ENCODE measurements at regions not wholly inside any gene's neighbourhood (a gene's known extent, or its start where the extent isn't known, plus 50 kb on each side); places are given as distances from the start of the nearest gene placed in this dataset.

DNA sequence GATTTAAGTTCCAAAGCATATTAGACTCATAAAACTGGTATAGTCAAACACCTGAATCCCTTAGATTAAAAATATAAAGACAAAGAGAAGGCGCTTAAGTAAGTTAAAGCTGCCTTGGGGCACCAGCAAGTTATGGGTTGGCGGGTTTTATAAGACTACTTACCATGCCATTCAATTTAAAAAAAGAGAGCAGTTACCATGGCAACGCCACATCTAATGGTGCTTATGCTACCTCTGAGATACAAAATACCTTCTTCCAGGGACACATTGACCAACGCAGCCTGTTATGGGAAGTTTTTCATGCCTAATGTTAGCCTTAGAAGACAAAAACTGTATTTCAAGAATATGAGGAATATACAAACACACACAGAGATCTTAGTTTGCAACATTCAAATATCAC lies 713.6 kb downstream of the RNF144B start:
- TF ChIP-seq ZBTB7A (IDR thresholded peaks at IDR 0.05; ENCODE audit: low read depth): no peak
- no peak for TF ChIP-seq RAD21 (IDR thresholded peaks at IDR 0.05; ENCODE audit: low read depth)
- no peak for TF ChIP-seq CEBPB (IDR thresholded peaks at IDR 0.05)

- TF ChIP-seq TAF1 (IDR thresholded peaks at IDR 0.05; ENCODE audit: low read depth) (no peak), EP300 (IDR thresholded peaks at IDR 0.05; ENCODE audit: borderline replicate concordance) (no peak), NFIC (IDR thresholded peaks at IDR 0.05) (no peak)
Measured at GRCh38 chr6:19102936-19103335, 715.8 kb downstream of the RNF144B start.

GRCh38 chr6:19107468-19107867 lies 720.3 kb downstream of the RNF144B start:
- TF ChIP-seq EP300 (IDR thresholded peaks at IDR 0.05; ENCODE audit: borderline replicate concordance): no peak
- TF ChIP-seq YY1 (IDR thresholded peaks at IDR 0.05; ENCODE audit: low read depth): no peak
- no peak for TF ChIP-seq MAX (IDR thresholded peaks at IDR 0.05)
- no peak for TF ChIP-seq RAD21 (IDR thresholded peaks at IDR 0.05; ENCODE audit: low read depth)
- TF ChIP-seq NFIC (IDR thresholded peaks at IDR 0.05): no peak
- no peak for TF ChIP-seq ZBTB7A (IDR thresholded peaks at IDR 0.05; ENCODE audit: low read depth)
- TF ChIP-seq FOXM1 (IDR thresholded peaks at IDR 0.05; ENCODE audit: borderline replicate concordance, low read depth): no peak
- TF ChIP-seq TEAD4 (IDR thresholded peaks at IDR 0.05): no peak
- TF ChIP-seq, protein P1, sequence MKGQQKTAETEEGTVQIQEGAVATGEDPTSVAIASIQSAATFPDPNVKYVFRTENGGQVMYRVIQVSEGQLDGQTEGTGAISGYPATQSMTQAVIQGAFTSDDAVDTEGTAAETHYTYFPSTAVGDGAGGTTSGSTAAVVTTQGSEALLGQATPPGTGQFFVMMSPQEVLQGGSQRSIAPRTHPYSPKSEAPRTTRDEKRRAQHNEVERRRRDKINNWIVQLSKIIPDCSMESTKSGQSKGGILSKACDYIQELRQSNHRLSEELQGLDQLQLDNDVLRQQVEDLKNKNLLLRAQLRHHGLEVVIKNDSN (IDR thresholded peaks at IDR 0.05): no peak

DNA sequence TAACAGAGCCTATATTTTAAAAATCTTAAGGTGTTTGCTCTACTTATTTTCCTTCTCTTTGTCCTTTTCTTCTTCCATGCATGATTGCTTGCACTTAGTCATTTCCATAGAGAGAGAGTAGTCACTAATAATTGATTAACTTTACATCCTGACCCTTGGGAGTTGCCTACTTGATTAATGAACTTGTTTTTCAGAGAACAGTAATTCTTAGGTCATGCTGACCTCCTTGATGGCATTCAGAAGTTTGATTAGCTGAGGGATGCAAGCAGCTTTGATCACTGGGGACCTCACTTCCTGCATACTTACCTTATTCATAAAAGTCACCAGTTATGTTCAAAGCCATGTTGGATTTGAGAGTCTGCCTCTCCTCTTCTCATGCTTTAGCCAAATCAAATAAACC lies 715.6 kb upstream of the ID4 start:
- TF ChIP-seq MAX (IDR thresholded peaks at IDR 0.05): no peak
- no peak for TF ChIP-seq YY1 (IDR thresholded peaks at IDR 0.05; ENCODE audit: low read depth)
- TF ChIP-seq TAF1 (IDR thresholded peaks at IDR 0.05; ENCODE audit: low read depth): no peak
- no peak for TF ChIP-seq EGR1 (IDR thresholded peaks at IDR 0.05)
- no peak for TF ChIP-seq FOXM1 (IDR thresholded peaks at IDR 0.05; ENCODE audit: borderline replicate concordance, low read depth)
- no peak for TF ChIP-seq CEBPB (IDR thresholded peaks at IDR 0.05)

DNA sequence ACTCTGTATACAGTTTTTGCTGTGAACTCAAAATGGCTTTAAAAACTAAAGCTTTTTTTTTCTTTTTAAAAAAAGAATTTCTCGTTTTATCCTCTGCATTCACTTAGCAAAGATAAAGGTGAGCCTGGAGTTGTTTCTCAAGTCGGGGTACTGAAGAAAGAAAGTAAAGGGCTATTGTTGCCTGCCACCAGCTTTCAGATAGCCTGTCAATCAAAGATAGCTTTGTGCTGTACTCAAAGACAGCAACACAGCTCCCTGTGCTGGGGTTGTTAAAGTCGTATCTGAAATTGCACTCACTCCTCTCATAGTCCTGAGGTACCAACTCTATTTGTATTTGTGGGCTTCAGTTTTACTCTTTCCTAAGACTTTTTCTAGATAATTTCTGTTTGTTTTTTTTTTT lies 710.1 kb upstream of the ID4 start:
- TF ChIP-seq TEAD4 (IDR thresholded peaks at IDR 0.05) (no peak), TCF12 (IDR thresholded peaks at IDR 0.05; ENCODE audit: low read depth) (no peak), EGR1 (IDR thresholded peaks at IDR 0.05) (no peak), EP300 (IDR thresholded peaks at IDR 0.05; ENCODE audit: borderline replicate concordance) (no peak), CEBPB (IDR thresholded peaks at IDR 0.05) (no peak), CREB1 (IDR thresholded peaks at IDR 0.05; ENCODE audit: low read depth) (no peak), YY1 (IDR thresholded peaks at IDR 0.05; ENCODE audit: low read depth) (no peak), RAD21 (IDR thresholded peaks at IDR 0.05; ENCODE audit: low read depth) (no peak), NFIC (IDR thresholded peaks at IDR 0.05) (no peak), ZBTB7A (IDR thresholded peaks at IDR 0.05; ENCODE audit: low read depth) (no peak), MAX (IDR thresholded peaks at IDR 0.05) (no peak), FOXM1 (IDR thresholded peaks at IDR 0.05; ENCODE audit: borderline replicate concordance, low read depth) (no peak), TAF1 (IDR thresholded peaks at IDR 0.05; ENCODE audit: low read depth) (no peak)
- TF ChIP-seq, protein P2, sequence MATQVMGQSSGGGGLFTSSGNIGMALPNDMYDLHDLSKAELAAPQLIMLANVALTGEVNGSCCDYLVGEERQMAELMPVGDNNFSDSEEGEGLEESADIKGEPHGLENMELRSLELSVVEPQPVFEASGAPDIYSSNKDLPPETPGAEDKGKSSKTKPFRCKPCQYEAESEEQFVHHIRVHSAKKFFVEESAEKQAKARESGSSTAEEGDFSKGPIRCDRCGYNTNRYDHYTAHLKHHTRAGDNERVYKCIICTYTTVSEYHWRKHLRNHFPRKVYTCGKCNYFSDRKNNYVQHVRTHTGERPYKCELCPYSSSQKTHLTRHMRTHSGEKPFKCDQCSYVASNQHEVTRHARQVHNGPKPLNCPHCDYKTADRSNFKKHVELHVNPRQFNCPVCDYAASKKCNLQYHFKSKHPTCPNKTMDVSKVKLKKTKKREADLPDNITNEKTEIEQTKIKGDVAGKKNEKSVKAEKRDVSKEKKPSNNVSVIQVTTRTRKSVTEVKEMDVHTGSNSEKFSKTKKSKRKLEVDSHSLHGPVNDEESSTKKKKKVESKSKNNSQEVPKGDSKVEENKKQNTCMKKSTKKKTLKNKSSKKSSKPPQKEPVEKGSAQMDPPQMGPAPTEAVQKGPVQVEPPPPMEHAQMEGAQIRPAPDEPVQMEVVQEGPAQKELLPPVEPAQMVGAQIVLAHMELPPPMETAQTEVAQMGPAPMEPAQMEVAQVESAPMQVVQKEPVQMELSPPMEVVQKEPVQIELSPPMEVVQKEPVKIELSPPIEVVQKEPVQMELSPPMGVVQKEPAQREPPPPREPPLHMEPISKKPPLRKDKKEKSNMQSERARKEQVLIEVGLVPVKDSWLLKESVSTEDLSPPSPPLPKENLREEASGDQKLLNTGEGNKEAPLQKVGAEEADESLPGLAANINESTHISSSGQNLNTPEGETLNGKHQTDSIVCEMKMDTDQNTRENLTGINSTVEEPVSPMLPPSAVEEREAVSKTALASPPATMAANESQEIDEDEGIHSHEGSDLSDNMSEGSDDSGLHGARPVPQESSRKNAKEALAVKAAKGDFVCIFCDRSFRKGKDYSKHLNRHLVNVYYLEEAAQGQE (IDR thresholded peaks at IDR 0.05; ENCODE audit: low read depth): no peak
- TF ChIP-seq, protein P1 (IDR thresholded peaks at IDR 0.05): no peak

- TF ChIP-seq EP300 (IDR thresholded peaks at IDR 0.05; ENCODE audit: borderline replicate concordance) (no peak), EGR1 (IDR thresholded peaks at IDR 0.05) (no peak), CEBPB (IDR thresholded peaks at IDR 0.05) (no peak), CREB1 (IDR thresholded peaks at IDR 0.05; ENCODE audit: low read depth) (no peak), RAD21 (IDR thresholded peaks at IDR 0.05; ENCODE audit: low read depth) (no peak), FOXM1 (IDR thresholded peaks at IDR 0.05; ENCODE audit: borderline replicate concordance, low read depth) (no peak), TCF12 (IDR thresholded peaks at IDR 0.05; ENCODE audit: low read depth) (no peak), ZBTB7A (IDR thresholded peaks at IDR 0.05; ENCODE audit: low read depth) (no peak), NFIC (IDR thresholded peaks at IDR 0.05) (no peak), MAX (IDR thresholded peaks at IDR 0.05) (no peak), YY1 (IDR thresholded peaks at IDR 0.05; ENCODE audit: low read depth) (no peak), TAF1 (IDR thresholded peaks at IDR 0.05; ENCODE audit: low read depth) (no peak), TEAD4 (IDR thresholded peaks at IDR 0.05) (no peak)
- TF ChIP-seq, protein P2 (IDR thresholded peaks at IDR 0.05; ENCODE audit: low read depth): no peak
- TF ChIP-seq, protein P1 (IDR thresholded peaks at IDR 0.05): no peak
Measured at GRCh38 chr6:19128701-19129100, 708.5 kb upstream of the ID4 start.
